HepG2 (cell line): ENCODE measurements at regions not wholly inside any gene's neighbourhood (a gene's known extent, or its start where the extent isn't known, plus 50 kb on each side); places are given as distances from the start of the nearest gene placed in this dataset.

ENCODE experiments used
- BRF2 ChIP-seq: sonication (generic); formaldehyde crosslinking; IDR thresholded peaks from 2 replicates; pipeline ENCODE4 v1.8.1; 2022; ENCODE audit warnings: mild to moderate bottlenecking, missing genetic modification reagents
- FOXA1 ChIP-seq, 2 experiments: fragments of 450-650 bp in 1 of 2; sonication (generic) in 1 of 2; formaldehyde crosslinking in 1 of 2; IDR thresholded peaks; 2 replicates each; pipeline versions ENCODE4 v1.4.0 to v1.6.1; 2016 to 2020; ENCODE audit warnings: missing genetic modification reagents in 1 of 2
- GPBP1L1 ChIP-seq: sonication (generic); formaldehyde crosslinking; IDR thresholded peaks from 2 replicates; pipeline ENCODE4 v1.5.0; 2020; ENCODE audit warnings: mild to moderate bottlenecking, missing genetic modification reagents
- NONO ChIP-seq, 2 experiments: fragments of 450-650 bp in 1 of 2; sonication (generic) in 1 of 2; formaldehyde crosslinking in 1 of 2; IDR thresholded peaks in 1 of 2; conservative IDR thresholded peaks in 1 of 2; 2 replicates each; pipeline versions ENCODE4 v1.6.1 to v1.8.0; 2017 to 2022; ENCODE audit warnings: mild to moderate bottlenecking in 1 of 2, missing genetic modification reagents in 1 of 2, moderate library complexity in 1 of 2
- POLR2A ChIP-seq, 2 experiments: IDR thresholded peaks; 2 replicates each; pipeline ENCODE4 v1.6.1; 2011; ENCODE audit warnings: low read depth in 2 of 2, low read length in 2 of 2, mild to moderate bottlenecking in 1 of 2, moderate library complexity in 1 of 2; ENCODE audit not compliant: insufficient read depth in 1 of 2
- SAP130 ChIP-seq: IDR thresholded peaks from 2 replicates; pipeline ENCODE4 v1.6.1; 2016; ENCODE audit warnings: low read depth
- TFAP4 ChIP-seq: sonication (generic); IDR thresholded peaks from 2 replicates; pipeline ENCODE4 v1.6.1; 2016; ENCODE audit warnings: low read depth, borderline replicate concordance
- TOE1 ChIP-seq: sonication (generic); formaldehyde crosslinking; IDR thresholded peaks from 2 replicates; pipeline ENCODE4 v1.4.0; 2020; ENCODE audit warnings: mild to moderate bottlenecking, missing genetic modification reagents
- ZFY ChIP-seq: sonication (generic); formaldehyde crosslinking; IDR thresholded peaks from 2 replicates; pipeline ENCODE4 v1.4.0; 2020; ENCODE audit warnings: missing genetic modification reagents
- ZNF256 ChIP-seq: sonication (generic); formaldehyde crosslinking; conservative IDR thresholded peaks from 2 replicates; pipeline ENCODE4 v1.4.0; 2020; ENCODE audit warnings: missing genetic modification reagents
- ZNF318 ChIP-seq: sonication (generic); formaldehyde crosslinking; IDR thresholded peaks from 2 replicates; pipeline ENCODE4 v1.4.0; 2020; ENCODE audit warnings: mild to moderate bottlenecking, missing genetic modification reagents
- ZNF33B ChIP-seq: sonication (generic); formaldehyde crosslinking; IDR thresholded peaks from 2 replicates; pipeline ENCODE4 v1.5.1; 2020; ENCODE audit warnings: mild to moderate bottlenecking, missing genetic modification reagents
- ZNF609 ChIP-seq: sonication (generic); formaldehyde crosslinking; IDR thresholded peaks from 2 replicates; pipeline ENCODE4 v1.4.0; 2020; ENCODE audit warnings: mild to moderate bottlenecking, missing genetic modification reagents, borderline replicate concordance

DNA sequence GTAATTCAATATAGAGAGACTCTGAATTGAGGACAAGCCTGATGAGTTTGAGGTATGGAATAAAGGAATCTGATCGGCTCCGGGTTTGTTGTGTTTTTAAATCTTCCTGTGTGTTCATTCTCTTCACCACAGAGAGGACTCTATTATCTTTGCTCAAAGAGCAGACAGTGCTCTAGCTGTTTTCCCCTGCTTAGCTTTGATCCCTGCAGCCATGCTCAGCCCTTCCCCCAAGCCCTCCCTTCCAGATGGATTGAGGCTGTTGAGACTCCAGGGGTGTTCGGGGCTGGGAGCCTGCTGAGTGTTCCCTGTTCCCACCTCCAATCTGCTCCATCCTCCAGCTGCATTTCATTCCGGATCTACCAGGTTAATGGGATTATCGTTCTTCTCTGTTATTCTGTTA, 74.2 kb upstream of the CXADR start (continued):
- TF ChIP-seq ZNF318 (no peak), SAP130 (CRISPR knock-in tag) (peak; percentile 54), FOXA1 (IDR thresholded peaks at IDR 0.05) (no peak), FOXA1 (CRISPR knock-in tag; IDR thresholded peaks at IDR 0.05) (no peak), ZNF609 (no peak), TOE1 (CRISPR knock-in tag) (no peak), TFAP4 (peak; percentile 45; the same call in 1 of the 2 replicates), GPBP1L1 (CRISPR knock-in tag) (no peak), ZNF33B (CRISPR knock-in tag) (no peak), POLR2A (IDR thresholded peaks at IDR 0.05; ENCODE audit: insufficient read depth in 1 of 2, low read depth in 2 of 2, low read length in 2 of 2) (no peak), NONO (IDR thresholded peaks at IDR 0.05) (no peak), NONO (CRISPR knock-in tag; conservative IDR thresholded peaks at IDR 0.05) (no peak), ZFY (CRISPR knock-in tag) (no peak), ZNF256 (no peak), BRF2 (CRISPR knock-in tag) (no peak)
